ENCODE measurements at regions not wholly inside any gene's neighbourhood (a gene's known extent, or its start where the extent isn't known, plus 50 kb on each side); places are given as distances from the start of the nearest gene placed in this dataset.

DNA sequence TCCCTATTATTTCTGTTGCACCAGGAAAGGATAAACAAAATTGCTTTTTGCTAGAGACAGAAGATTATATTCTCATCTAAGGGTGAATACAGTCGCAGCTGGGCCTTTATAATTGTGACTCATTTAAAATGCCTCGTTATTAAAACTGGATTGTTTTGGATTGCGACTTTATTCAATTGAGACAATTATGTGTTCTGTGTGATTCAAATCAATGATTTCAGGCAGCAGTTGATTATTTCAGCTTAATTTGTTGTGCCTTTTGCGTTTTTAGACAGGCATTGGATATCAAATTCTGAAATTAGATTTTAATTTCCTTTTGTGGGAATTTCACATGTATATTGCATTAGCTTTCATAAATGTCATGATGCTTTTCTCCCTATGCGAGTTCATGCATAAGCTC is 778.1 kb upstream of the SOX11 start:
- TF ChIP-seq EZH2 (IDR thresholded peaks at IDR 0.05) (no peak), SP1 (IDR thresholded peaks at IDR 0.05; ENCODE audit: low read depth) (no peak)
